ENCODE measurements at regions not wholly inside any gene's neighbourhood (a gene's known extent, or its start where the extent isn't known, plus 50 kb on each side); places are given as distances from the start of the nearest gene placed in this dataset.

- CTCF ChIA-PET = no interaction called here
- peaks cover 11% of the 10 kb centered on the region for H3K9me3 Mint-ChIP-seq
Measured at GRCh38 chr1:191348328-191348727, 809.9 kb upstream of the RGS18 start.

GRCh38 chr1:191350938-191351337, 807.3 kb upstream of the RGS18 start:
- Mint-ChIP-seq H3K36me3 (ENCODE audit: low read depth) (no peaks in the 10 kb centered on the region), H3K27me3 (ENCODE audit: low read depth) (no peaks in the 10 kb centered on the region), H3K27ac (no peak overlapping the region), H3K4me1 (ENCODE audit: low read depth) (no peaks in the 10 kb centered on the region), H3K4me3 (no peak overlapping the region), H3K9me3 (peaks cover 10% of the 10 kb centered on the region)
- CTCF ChIA-PET = no interaction called here
- DNase-seq = no peak
- intact Hi-C loops (cut with micrococcal nuclease) = no loop called here

More at GRCh38 chr1:191348328-191348727, 809.9 kb upstream of the RGS18 start:
- no peak for DNase-seq
- Mint-ChIP-seq H3K36me3 (ENCODE audit: low read depth) (no peaks in the 10 kb centered on the region), H3K4me1 (ENCODE audit: low read depth) (no peaks in the 10 kb centered on the region), H3K27ac (no peak overlapping the region), H3K4me3 (no peak overlapping the region), H3K27me3 (ENCODE audit: low read depth) (no peaks in the 10 kb centered on the region)
- intact Hi-C loops (cut with micrococcal nuclease) = no loop called here

GRCh38 chr1:191358724-191359123, 799.5 kb upstream of the RGS18 start:
- CTCF ChIA-PET = no interaction called here
- Mint-ChIP-seq H3K27ac (no peak overlapping the region), H3K9me3 (peaks cover 6% of the 10 kb centered on the region), H3K27me3 (ENCODE audit: low read depth) (no peaks in the 10 kb centered on the region), H3K4me1 (ENCODE audit: low read depth) (no peaks in the 10 kb centered on the region), H3K4me3 (no peak overlapping the region), H3K36me3 (ENCODE audit: low read depth) (no peaks in the 10 kb centered on the region)
- intact Hi-C loops (cut with micrococcal nuclease) = no loop called here
- no peak for DNase-seq

- Mint-ChIP-seq H3K4me1 (ENCODE audit: low read depth) (no peaks in the 10 kb centered on the region), H3K27ac (no peak overlapping the region), H3K27me3 (ENCODE audit: low read depth) (no peaks in the 10 kb centered on the region), H3K4me3 (no peak overlapping the region), H3K9me3 (peaks cover 10% of the 10 kb centered on the region), H3K36me3 (ENCODE audit: low read depth) (no peaks in the 10 kb centered on the region)
- no peak for DNase-seq
- CTCF ChIA-PET = no interaction called here
- intact Hi-C loops (cut with micrococcal nuclease) = no loop called here
Measured at GRCh38 chr1:191366686-191367085, 791.6 kb upstream of the RGS18 start.

- DNase-seq = no peak
- Mint-ChIP-seq H3K27me3 (ENCODE audit: low read depth) (no peaks in the 10 kb centered on the region), H3K9me3 (peaks cover 10% of the 10 kb centered on the region), H3K36me3 (ENCODE audit: low read depth) (no peaks in the 10 kb centered on the region), H3K4me1 (ENCODE audit: low read depth) (no peaks in the 10 kb centered on the region), H3K4me3 (no peak overlapping the region), H3K27ac (no peak overlapping the region)
- CTCF ChIA-PET = no interaction called here
- intact Hi-C loops (cut with micrococcal nuclease) = no loop called here
Measured at GRCh38 chr1:191368891-191369654, 789.2 kb upstream of the RGS18 start.

GRCh38 chr1:191371626-191372025, 786.6 kb upstream of the RGS18 start:
- CTCF ChIA-PET = no interaction called here
- Mint-ChIP-seq H3K27me3 (ENCODE audit: low read depth) (no peaks in the 10 kb centered on the region), H3K9me3 (peaks cover 21% of the 10 kb centered on the region), H3K4me3 (no peak overlapping the region), H3K4me1 (ENCODE audit: low read depth) (no peaks in the 10 kb centered on the region), H3K27ac (no peak overlapping the region), H3K36me3 (ENCODE audit: low read depth) (no peaks in the 10 kb centered on the region)
- DNase-seq = no peak
- intact Hi-C loops (cut with micrococcal nuclease) = no loop called here

- DNase-seq = no peak
- Mint-ChIP-seq H3K36me3 (ENCODE audit: low read depth) (no peaks in the 10 kb centered on the region), H3K4me3 (no peak overlapping the region), H3K9me3 (peaks cover 16% of the 10 kb centered on the region), H3K27me3 (ENCODE audit: low read depth) (no peaks in the 10 kb centered on the region), H3K4me1 (ENCODE audit: low read depth) (no peaks in the 10 kb centered on the region), H3K27ac (no peak overlapping the region)
- CTCF ChIA-PET = no interaction called here
- intact Hi-C loops (cut with micrococcal nuclease) = no loop called here
Measured at GRCh38 chr1:191388283-191388682, 770.0 kb upstream of the RGS18 start.

- CTCF ChIA-PET = no interaction called here
- H3K4me3 Mint-ChIP-seq = no peak overlapping the region
- intact Hi-C loops (cut with micrococcal nuclease) = no loop called here
- H3K4me1 Mint-ChIP-seq (ENCODE audit: low read depth) = no peaks in the 10 kb centered on the region
- DNase-seq = no peak
- peaks cover 8% of the 10 kb centered on the region for H3K9me3 Mint-ChIP-seq
- H3K27ac Mint-ChIP-seq = no peak overlapping the region
- no peaks in the 10 kb centered on the region for H3K27me3 Mint-ChIP-seq (ENCODE audit: low read depth)
- H3K36me3 Mint-ChIP-seq (ENCODE audit: low read depth) = no peaks in the 10 kb centered on the region
Measured at GRCh38 chr1:191396622-191397021, 761.6 kb upstream of the RGS18 start.

- Mint-ChIP-seq H3K4me3 (no peak overlapping the region), H3K27me3 (ENCODE audit: low read depth) (no peaks in the 10 kb centered on the region), H3K9me3 (peaks cover 8% of the 10 kb centered on the region), H3K27ac (no peak overlapping the region), H3K36me3 (ENCODE audit: low read depth) (no peaks in the 10 kb centered on the region), H3K4me1 (ENCODE audit: low read depth) (no peaks in the 10 kb centered on the region)
- DNase-seq = no peak
- intact Hi-C loops (cut with micrococcal nuclease) = no loop called here
- CTCF ChIA-PET = no interaction called here
Measured at GRCh38 chr1:191398551-191398950, 759.7 kb upstream of the RGS18 start.

- peaks cover 2% of the 10 kb centered on the region for H3K9me3 Mint-ChIP-seq
- no peaks in the 10 kb centered on the region for H3K36me3 Mint-ChIP-seq (ENCODE audit: low read depth)
- CTCF ChIA-PET = no interaction called here
- no peak for DNase-seq
- H3K4me1 Mint-ChIP-seq (ENCODE audit: low read depth) = no peaks in the 10 kb centered on the region
- no peak overlapping the region for H3K4me3 Mint-ChIP-seq
- intact Hi-C loops (cut with micrococcal nuclease) = no loop called here
- no peaks in the 10 kb centered on the region for H3K27me3 Mint-ChIP-seq (ENCODE audit: low read depth)
- H3K27ac Mint-ChIP-seq = no peak overlapping the region
Measured at GRCh38 chr1:191405417-191405816, 752.8 kb upstream of the RGS18 start.

GRCh38 chr1:191414981-191415640, 743.2 kb upstream of the RGS18 start:
- H3K4me1 Mint-ChIP-seq (ENCODE audit: low read depth) = no peaks in the 10 kb centered on the region
- H3K27ac Mint-ChIP-seq = no peak overlapping the region
- CTCF ChIA-PET = interaction anchor here (0.7 kb wide), 1 partner anchor 34 kb away, joined by 4 read pairs; no protein-coding TSS in a partner anchor
- no peaks in the 10 kb centered on the region for H3K27me3 Mint-ChIP-seq (ENCODE audit: low read depth)
- H3K4me3 Mint-ChIP-seq = no peak overlapping the region
- intact Hi-C loops (cut with micrococcal nuclease) = no loop called here
- no peaks in the 10 kb centered on the region for H3K36me3 Mint-ChIP-seq (ENCODE audit: low read depth)
- no peak for DNase-seq
- peaks cover 2% of the 10 kb centered on the region for H3K9me3 Mint-ChIP-seq

- Mint-ChIP-seq H3K4me3 (no peak overlapping the region), H3K27ac (no peak overlapping the region), H3K36me3 (ENCODE audit: low read depth) (no peaks in the 10 kb centered on the region), H3K4me1 (ENCODE audit: low read depth) (no peaks in the 10 kb centered on the region), H3K9me3 (no peaks in the 10 kb centered on the region), H3K27me3 (ENCODE audit: low read depth) (no peaks in the 10 kb centered on the region)
- no peak for DNase-seq
- intact Hi-C loops (cut with micrococcal nuclease) = no loop called here
- CTCF ChIA-PET = no interaction called here
Measured at GRCh38 chr1:191419842-191420241, 738.4 kb upstream of the RGS18 start.

- no peak for DNase-seq
- peaks cover 3% of the 10 kb centered on the region for H3K9me3 Mint-ChIP-seq
- CTCF ChIA-PET = no interaction called here
- H3K4me3 Mint-ChIP-seq = no peak overlapping the region
- H3K27me3 Mint-ChIP-seq (ENCODE audit: low read depth) = no peaks in the 10 kb centered on the region
- H3K36me3 Mint-ChIP-seq (ENCODE audit: low read depth) = no peaks in the 10 kb centered on the region
- H3K27ac Mint-ChIP-seq = no peak overlapping the region
- H3K4me1 Mint-ChIP-seq (ENCODE audit: low read depth) = no peaks in the 10 kb centered on the region
- intact Hi-C loops (cut with micrococcal nuclease) = no loop called here
Measured at GRCh38 chr1:191427593-191427992, 730.7 kb upstream of the RGS18 start.

Data from activated naive CD4-positive, alpha-beta T cell treated with anti-CD3 and anti-CD28 coated beads for 36 hours (primary cell).